K562 (cell line): ENCODE measurements at regions not wholly inside any gene's neighbourhood (a gene's known extent, or its start where the extent isn't known, plus 50 kb on each side); places are given as distances from the start of the nearest gene placed in this dataset.

Experiments used
- ATAC-seq: fragments of 200-7000 bp; cut with Tn5 transposase; 3 replicates; pipeline ENCODE4 v1.9.1; 2020; ENCODE audit warnings: moderate library complexity
- BruUV-seq: library from RNA; stranded (reverse); fragments of 400-500 nt; replicated peaks from 2 replicates; lab custom pipeline; 2021; lab: Mats Ljungman, UMichigan
- CTCF ChIA-PET: fragments of 300-600 bp; formaldehyde crosslinking; extraction: SDS; loops from one replicate; lab custom pipeline; 2021; ENCODE audit warnings: low intra/inter-chr PET ratio; lab: Yijun Ruan, JAX
- POLR2A ChIA-PET: fragments of 300-600, 350-650 bp; sonication (Branson Sonifier 250); formaldehyde crosslinking; extraction: SDS; loops from one replicate; lab custom pipeline; 2021; ENCODE audit warnings: antibody characterized with exemption, inconsistent platforms; lab: Yijun Ruan, JAX
- DNase-seq, 4 experiments: peaks; one replicate each; pipeline versions ENCODE4 v3.0.0 to v3.0.0-alpha.2; 2011 to 2018; ENCODE audit warnings: low spot score in 3 of 4, mixed read lengths in 3 of 4; ENCODE audit errors: extremely low read depth in 1 of 4
- FAIRE-seq: peaks from 2 replicates; lab custom pipeline; 2011; peaks lifted over from hg19 to GRCh38; lab: Jason Lieb, UNC
- H2AFZ ChIP-seq: 2 replicates; pipeline ENCODE4 v1.6.0; 2011; ENCODE audit warnings: low read depth, low read length, control low read depth, inconsistent platforms
- H3K27ac ChIP-seq: fragments of 200-600 bp; 3 replicates; pipeline ENCODE4 v1.8.0; 2011; ENCODE audit warnings: low read depth, mild to moderate bottlenecking, control low read depth, inconsistent platforms, low read length, moderate library complexity, mixed read lengths; ENCODE audit errors: extremely low read depth
- H3K27me3 ChIP-seq, 2 experiments: fragments of 300-600 bp in 1 of 2; 2 replicates in 1 of 2; 3 replicates in 1 of 2; pipeline versions ENCODE4 v1.6.0 to v1.8.0; 2011; ENCODE audit warnings: inconsistent platforms in 2 of 2, low read length in 2 of 2, mild to moderate bottlenecking in 1 of 2, mixed read lengths in 1 of 2, moderate library complexity in 1 of 2; ENCODE audit not compliant: control insufficient read depth in 2 of 2, insufficient read depth in 2 of 2
- H3K36me3 ChIP-seq: fragments of 300-600 bp; 3 replicates; pipeline ENCODE4 v1.8.0; 2011; ENCODE audit warnings: mild to moderate bottlenecking, low read length, inconsistent platforms; ENCODE audit not compliant: control insufficient read depth, insufficient read depth
- H3K4me1 ChIP-seq, 2 experiments: fragments of 200-600 bp in 1 of 2; replicated peaks in 1 of 2; 2 replicates in 1 of 2; 3 replicates in 1 of 2; pipeline versions ENCODE4 v1.5.1 to v1.8.0; 2011; ENCODE audit warnings: inconsistent platforms in 2 of 2, low read length in 2 of 2, mild to moderate bottlenecking in 1 of 2, mixed read lengths in 1 of 2, moderate library complexity in 1 of 2; ENCODE audit not compliant: control insufficient read depth in 2 of 2, insufficient read depth in 2 of 2
- H3K4me2 ChIP-seq: 2 replicates; pipeline ENCODE4 v1.6.1; 2011; ENCODE audit warnings: low read length, control low read depth, inconsistent platforms, mixed read lengths; ENCODE audit not compliant: insufficient read depth
- H3K4me3 ChIP-seq: fragments of 200-600 bp; sonication (generic), shearing (Covaris generic); 2 replicates; pipeline ENCODE4 v1.5.1; 2016; ENCODE audit warnings: control low read depth, inconsistent platforms
- H3K79me2 ChIP-seq: fragments of 200-600 bp; 3 replicates; pipeline ENCODE4 v1.8.0; 2011; ENCODE audit warnings: low read length, inconsistent platforms; ENCODE audit not compliant: control insufficient read depth, insufficient read depth
- H3K9ac ChIP-seq, 2 experiments: 2 replicates each; pipeline versions ENCODE4 v1.6.0 to v1.6.1; 2011; ENCODE audit warnings: low read depth in 2 of 2, low read length in 2 of 2, control low read depth in 1 of 2, inconsistent platforms in 1 of 2, mild to moderate bottlenecking in 1 of 2, mixed read lengths in 1 of 2; ENCODE audit not compliant: insufficient read depth in 1 of 2
- H3K9me1 ChIP-seq: one replicate; pipeline ENCODE4 v1.6.0; 2011; ENCODE audit warnings: inconsistent platforms, mild to moderate bottlenecking, low read length, moderate library complexity; ENCODE audit not compliant: control insufficient read depth, insufficient read depth
- H3K9me3 ChIP-seq: replicated peaks from 2 replicates; pipeline ENCODE4 v1.5.1; 2011; ENCODE audit warnings: low read depth, low read length, inconsistent platforms; ENCODE audit not compliant: control insufficient read depth, insufficient read depth
- H4K20me1 ChIP-seq: replicated peaks from 2 replicates; pipeline ENCODE4 v1.6.1; 2011; ENCODE audit warnings: low read length, inconsistent platforms, mixed read lengths; ENCODE audit not compliant: control insufficient read depth, insufficient read depth
- CHD4 ChIP-seq: fragments of 200-600 bp; sonication (generic); IDR thresholded peaks from 3 replicates; pipeline ENCODE4 v1.6.1; 2012; ENCODE audit warnings: low read depth, mild to moderate bottlenecking, mixed read lengths, low read length, inconsistent platforms; ENCODE audit not compliant: insufficient read depth, insufficient replicate concordance, poor library complexity, severe bottlenecking
- MAZ ChIP-seq, 2 experiments: fragments of 450-650 bp in 1 of 2; sonication (generic) in 1 of 2; formaldehyde crosslinking; IDR thresholded peaks in 1 of 2; conservative IDR thresholded peaks in 1 of 2; 2 replicates each; pipeline versions ENCODE4 v1.4.0 to v1.5.0; 2020; ENCODE audit warnings: mild to moderate bottlenecking in 1 of 2, missing genetic modification reagents in 1 of 2
- NFIC ChIP-seq: fragments of 450-650 bp; IDR thresholded peaks from 2 replicates; pipeline ENCODE4 v1.6.1; 2017; ENCODE audit warnings: mild to moderate bottlenecking, inconsistent platforms
- NFYB ChIP-seq: IDR thresholded peaks from 2 replicates; pipeline ENCODE4 v1.6.1; 2011; ENCODE audit warnings: mild to moderate bottlenecking, moderate library complexity; ENCODE audit not compliant: insufficient read length; ENCODE audit errors: extremely low read depth
- RCOR1 ChIP-seq, 2 experiments: IDR thresholded peaks; 2 replicates each; pipeline ENCODE4 v1.6.1; 2012; ENCODE audit warnings: low read depth in 2 of 2, low read length in 2 of 2, borderline replicate concordance in 1 of 2, improper control_type of control experiment in 1 of 2
- SETDB1 ChIP-seq: IDR thresholded peaks from one replicate; pipeline ENCODE4 v1.6.1; 2012; ENCODE audit warnings: low read length, control low read depth, inconsistent platforms
- STAT5B ChIP-seq: fragments of 250-450 bp; sonication (Bioruptor Pico); IDR thresholded peaks from 2 replicates; pipeline ENCODE4 v1.8.0; 2021; ENCODE audit warnings: mild to moderate bottlenecking, inconsistent platforms
- ZFP1 ChIP-seq: fragments of 450-650 bp; formaldehyde crosslinking; IDR thresholded peaks from 2 replicates; pipeline ENCODE4 v1.4.0; 2020; ENCODE audit warnings: mild to moderate bottlenecking, mixed read lengths
- ZKSCAN1 ChIP-seq: fragments of 150-350 bp; IDR thresholded peaks from 2 replicates; pipeline ENCODE4 v1.6.1; 2016; ENCODE audit warnings: low read depth, low read length
- ZNF12 ChIP-seq: sonication (generic); formaldehyde crosslinking; IDR thresholded peaks from 2 replicates; pipeline ENCODE4 v1.4.0; 2020; ENCODE audit warnings: mild to moderate bottlenecking, missing genetic modification reagents
- ZNF23 ChIP-seq: fragments of 250-450 bp; sonication (Bioruptor Pico); IDR thresholded peaks from 2 replicates; pipeline ENCODE4 v1.4.0; 2020; ENCODE audit warnings: mild to moderate bottlenecking
- ZSCAN29 ChIP-seq: fragments of 450-650 bp; IDR thresholded peaks from 2 replicates; pipeline ENCODE4 v1.6.1; 2017
- WGBS: fragments of 100-300 bp; shearing (Covaris generic); methylation state at CpG from one replicate; pipeline ENCODE4 v1.1.6; 2016; ENCODE audit warnings: low coverage, mixed read lengths; ENCODE audit not compliant: insufficient coverage; ENCODE audit errors: missing lambda C conversion rate; 5-methylcytosine and 5-hydroxymethylcytosine counted together
- in situ Hi-C: fragments of 300-500 bp; cut with MboI; formaldehyde crosslinking; loops from 4 replicates; pipeline ENCODE4 v1.15.0; 2018; ENCODE audit warnings: inconsistent platforms, mixed read lengths
- intact Hi-C: fragments of 100-400 bp; cut with micrococcal nuclease; formaldehyde crosslinking; loops from 2 replicates; pipeline ENCODE4 v1.14.2; 2022
- TF ChIP-seq, protein P1 (sequence below): fragments of 250-450 bp; sonication (Bioruptor Pico); IDR thresholded peaks from 2 replicates; pipeline ENCODE4 v1.8.0; 2021; ENCODE audit warnings: borderline replicate concordance, mild to moderate bottlenecking, moderate library complexity; ENCODE audit not compliant: poor library complexity, severe bottlenecking
- TF ChIP-seq, protein P2 (sequence below): sonication (generic); formaldehyde crosslinking; IDR thresholded peaks from 2 replicates; pipeline ENCODE4 v1.8.0; 2023; ENCODE audit warnings: mild to moderate bottlenecking, missing genetic modification reagents
- TF ChIP-seq, protein P3 (sequence below): sonication (generic); formaldehyde crosslinking; IDR thresholded peaks from 2 replicates; pipeline ENCODE4 v1.8.1; 2023; ENCODE audit warnings: mild to moderate bottlenecking, missing genetic modification reagents
- TF ChIP-seq, protein P4 (sequence below): fragments of 450-650 bp; formaldehyde crosslinking; IDR thresholded peaks from 2 replicates; pipeline ENCODE4 v1.4.0; 2020; ENCODE audit warnings: mild to moderate bottlenecking, moderate library complexity
- TF ChIP-seq, protein P5 (sequence below): sonication (generic); formaldehyde crosslinking; IDR thresholded peaks from 2 replicates; pipeline ENCODE4 v1.8.1; 2023; ENCODE audit warnings: mild to moderate bottlenecking, missing genetic modification reagents

DNA sequence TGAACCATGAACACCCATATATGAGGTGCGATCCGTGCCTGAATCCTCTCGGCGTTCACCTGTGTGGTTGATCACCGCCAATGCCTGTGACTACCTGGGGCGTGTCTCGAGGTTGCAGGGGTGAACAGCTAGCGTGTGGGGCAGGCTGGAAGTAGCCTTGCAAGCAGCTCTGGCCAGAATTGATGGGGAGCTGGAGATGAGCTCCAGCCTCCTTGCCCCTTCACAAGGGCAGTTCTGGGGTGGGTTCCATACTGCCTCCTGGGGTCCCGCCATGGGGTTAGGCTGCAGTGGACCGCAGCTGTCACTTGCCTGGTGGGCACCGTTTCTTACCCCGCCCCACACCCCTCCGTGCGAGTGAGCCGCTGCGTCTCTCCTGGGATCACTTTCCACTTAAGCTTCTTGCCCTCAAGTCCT is 154.5 kb upstream of the SOX1 start:
- POLR2A ChIA-PET: no interaction called here
- DNase-seq (no peak), FAIRE-seq (no peak), ATAC-seq (no peak)
- H3K27me3 ChIP-seq: peaks cover 0 to 24% of the 10 kb centered on the region in 2 experiments; a peak in 2 of 5 replicates
- H3K4me3 ChIP-seq: no peak overlapping the region
- H3K9ac ChIP-seq: no peak overlapping the region
- TF ChIP-seq CHD4 (no peak), STAT5B (CRISPR knock-in tag) (no peak), SETDB1 (no peak), ZSCAN29 (no peak), ZKSCAN1 (no peak), RCOR1 (IDR thresholded peaks at IDR 0.05; ENCODE audit: borderline replicate concordance in 1 of 2, low read depth in 2 of 2, low read length in 2 of 2) (no peak), MAZ (CRISPR knock-in tag; conservative IDR thresholded peaks at IDR 0.05 in 1 of 2, IDR thresholded peaks at IDR 0.05 in 1 of 2) (no peak), ZNF23 (CRISPR knock-in tag) (no peak), ZNF12 (CRISPR knock-in tag) (no peak), NFIC (no peak), NFYB (no peak), ZFP1 (CRISPR knock-in tag) (no peak)
- TF ChIP-seq, protein P1, sequence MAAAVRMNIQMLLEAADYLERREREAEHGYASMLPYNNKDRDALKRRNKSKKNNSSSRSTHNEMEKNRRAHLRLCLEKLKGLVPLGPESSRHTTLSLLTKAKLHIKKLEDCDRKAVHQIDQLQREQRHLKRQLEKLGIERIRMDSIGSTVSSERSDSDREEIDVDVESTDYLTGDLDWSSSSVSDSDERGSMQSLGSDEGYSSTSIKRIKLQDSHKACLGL (CRISPR knock-in tag): no peak
- TF ChIP-seq, protein P2, sequence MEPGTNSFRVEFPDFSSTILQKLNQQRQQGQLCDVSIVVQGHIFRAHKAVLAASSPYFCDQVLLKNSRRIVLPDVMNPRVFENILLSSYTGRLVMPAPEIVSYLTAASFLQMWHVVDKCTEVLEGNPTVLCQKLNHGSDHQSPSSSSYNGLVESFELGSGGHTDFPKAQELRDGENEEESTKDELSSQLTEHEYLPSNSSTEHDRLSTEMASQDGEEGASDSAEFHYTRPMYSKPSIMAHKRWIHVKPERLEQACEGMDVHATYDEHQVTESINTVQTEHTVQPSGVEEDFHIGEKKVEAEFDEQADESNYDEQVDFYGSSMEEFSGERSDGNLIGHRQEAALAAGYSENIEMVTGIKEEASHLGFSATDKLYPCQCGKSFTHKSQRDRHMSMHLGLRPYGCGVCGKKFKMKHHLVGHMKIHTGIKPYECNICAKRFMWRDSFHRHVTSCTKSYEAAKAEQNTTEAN: no peak
- TF ChIP-seq, protein P3, sequence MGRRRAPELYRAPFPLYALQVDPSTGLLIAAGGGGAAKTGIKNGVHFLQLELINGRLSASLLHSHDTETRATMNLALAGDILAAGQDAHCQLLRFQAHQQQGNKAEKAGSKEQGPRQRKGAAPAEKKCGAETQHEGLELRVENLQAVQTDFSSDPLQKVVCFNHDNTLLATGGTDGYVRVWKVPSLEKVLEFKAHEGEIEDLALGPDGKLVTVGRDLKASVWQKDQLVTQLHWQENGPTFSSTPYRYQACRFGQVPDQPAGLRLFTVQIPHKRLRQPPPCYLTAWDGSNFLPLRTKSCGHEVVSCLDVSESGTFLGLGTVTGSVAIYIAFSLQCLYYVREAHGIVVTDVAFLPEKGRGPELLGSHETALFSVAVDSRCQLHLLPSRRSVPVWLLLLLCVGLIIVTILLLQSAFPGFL (CRISPR knock-in tag): no peak
- TF ChIP-seq, protein P4, sequence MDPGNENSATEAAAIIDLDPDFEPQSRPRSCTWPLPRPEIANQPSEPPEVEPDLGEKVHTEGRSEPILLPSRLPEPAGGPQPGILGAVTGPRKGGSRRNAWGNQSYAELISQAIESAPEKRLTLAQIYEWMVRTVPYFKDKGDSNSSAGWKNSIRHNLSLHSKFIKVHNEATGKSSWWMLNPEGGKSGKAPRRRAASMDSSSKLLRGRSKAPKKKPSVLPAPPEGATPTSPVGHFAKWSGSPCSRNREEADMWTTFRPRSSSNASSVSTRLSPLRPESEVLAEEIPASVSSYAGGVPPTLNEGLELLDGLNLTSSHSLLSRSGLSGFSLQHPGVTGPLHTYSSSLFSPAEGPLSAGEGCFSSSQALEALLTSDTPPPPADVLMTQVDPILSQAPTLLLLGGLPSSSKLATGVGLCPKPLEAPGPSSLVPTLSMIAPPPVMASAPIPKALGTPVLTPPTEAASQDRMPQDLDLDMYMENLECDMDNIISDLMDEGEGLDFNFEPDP: no peak
- TF ChIP-seq, protein P5, sequence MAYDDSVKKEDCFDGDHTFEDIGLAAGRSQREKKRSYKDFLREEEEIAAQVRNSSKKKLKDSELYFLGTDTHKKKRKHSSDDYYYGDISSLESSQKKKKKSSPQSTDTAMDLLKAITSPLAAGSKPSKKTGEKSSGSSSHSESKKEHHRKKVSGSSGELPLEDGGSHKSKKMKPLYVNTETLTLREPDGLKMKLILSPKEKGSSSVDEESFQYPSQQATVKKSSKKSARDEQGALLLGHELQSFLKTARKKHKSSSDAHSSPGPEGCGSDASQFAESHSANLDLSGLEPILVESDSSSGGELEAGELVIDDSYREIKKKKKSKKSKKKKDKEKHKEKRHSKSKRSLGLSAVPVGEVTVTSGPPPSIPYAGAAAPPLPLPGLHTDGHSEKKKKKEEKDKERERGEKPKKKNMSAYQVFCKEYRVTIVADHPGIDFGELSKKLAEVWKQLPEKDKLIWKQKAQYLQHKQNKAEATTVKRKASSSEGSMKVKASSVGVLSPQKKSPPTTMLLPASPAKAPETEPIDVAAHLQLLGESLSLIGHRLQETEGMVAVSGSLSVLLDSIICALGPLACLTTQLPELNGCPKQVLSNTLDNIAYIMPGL (CRISPR knock-in tag): no peak
- no peak overlapping the region for H2AFZ ChIP-seq
- no peak overlapping the region for H3K4me2 ChIP-seq
- H3K27ac ChIP-seq: no peak overlapping the region
- CTCF ChIA-PET: no interaction called here
- intact Hi-C loops (no loop called here), in situ Hi-C loops (no loop called here)
- BruUV-seq: no TSS peak
- H3K36me3 ChIP-seq: no peaks in the 10 kb centered on the region
- H3K4me1 ChIP-seq: no peaks in the 10 kb centered on the region
- no peaks in the 10 kb centered on the region for H3K9me3 ChIP-seq
- H4K20me1 ChIP-seq: no peaks in the 10 kb centered on the region
- H3K9me1 ChIP-seq: no peaks in the 10 kb centered on the region
- 0% methylated on average over 16 of the region's 16 CpGs for WGBS
- no peaks in the 10 kb centered on the region for H3K79me2 ChIP-seq
